ENCODE measurements at regions not wholly inside any gene's neighbourhood (a gene's known extent, or its start where the extent isn't known, plus 50 kb on each side); places are given as distances from the start of the nearest gene placed in this dataset.
A peak's percentile ranks its signal among the peaks of the same experiment; 100 is the strongest.
"Not testable (repeated sequence)": the region's sequence is repeated elsewhere in the genome, so short reads cannot be mapped to it uniquely, and the experiment has no call there.

DNA sequence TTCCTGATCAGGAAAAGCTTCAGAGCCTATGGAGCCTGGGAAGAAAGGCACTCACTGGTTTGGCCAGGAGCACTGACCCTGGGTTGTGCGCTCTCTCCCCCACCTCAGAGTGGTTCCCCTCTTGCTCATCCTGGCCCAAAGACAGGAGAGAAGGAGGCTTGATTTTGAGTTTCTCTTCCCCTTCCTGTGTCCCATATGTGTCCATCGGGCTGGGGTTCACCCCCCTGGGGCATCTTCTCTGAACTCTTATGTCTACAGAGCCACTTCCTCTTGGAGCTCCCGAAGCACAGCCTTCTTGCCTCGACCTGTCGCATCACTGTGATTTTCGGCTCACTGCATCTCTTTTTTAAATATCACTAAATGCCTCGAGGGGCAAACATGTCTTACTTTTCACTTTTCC, 692.3 kb downstream of the RNF144A start:
- no peak for DNase-seq

DNA sequence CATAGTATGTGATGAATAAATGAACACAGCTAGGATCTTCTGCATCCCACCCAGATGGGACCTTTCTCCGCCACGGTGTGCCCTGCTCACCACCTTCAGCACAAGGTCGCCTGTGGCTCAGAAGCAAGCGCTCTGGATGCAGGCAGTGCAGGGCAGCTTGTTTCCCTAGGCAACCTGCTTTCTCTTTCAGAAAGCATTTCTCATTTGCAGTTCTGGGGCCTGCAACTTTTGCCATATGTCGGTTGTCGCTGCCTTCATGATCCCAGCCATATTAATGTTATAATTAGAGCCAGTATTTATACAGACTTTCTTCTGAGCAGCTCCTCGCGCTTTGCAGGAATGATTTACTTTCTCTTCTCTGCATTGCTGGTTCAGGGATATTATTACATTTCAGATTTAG, 692.8 kb downstream of the RNF144A start:
- peak in 1 of 2 experiments; percentile 8 for DNase-seq

DNA sequence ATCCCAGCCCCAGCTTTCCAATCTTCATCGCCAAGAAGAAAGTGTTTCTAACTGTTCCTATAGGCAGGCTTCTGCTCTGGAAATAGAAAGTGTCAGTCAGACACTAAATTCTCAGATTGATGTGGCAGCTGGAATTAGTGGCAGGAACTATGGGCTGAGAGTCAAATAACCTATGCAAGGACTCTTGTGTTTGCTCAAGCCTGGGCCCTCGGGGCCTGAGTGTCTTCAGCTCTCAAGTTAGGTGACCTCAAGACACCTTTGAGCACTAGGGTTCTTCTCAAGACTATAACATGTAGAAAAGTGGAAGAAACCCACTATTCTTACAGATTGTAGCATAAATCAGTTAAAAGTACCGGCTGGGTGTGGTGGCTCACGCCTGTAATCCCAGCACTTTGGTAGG, 694.5 kb downstream of the RNF144A start:
- no peak for DNase-seq

DNA sequence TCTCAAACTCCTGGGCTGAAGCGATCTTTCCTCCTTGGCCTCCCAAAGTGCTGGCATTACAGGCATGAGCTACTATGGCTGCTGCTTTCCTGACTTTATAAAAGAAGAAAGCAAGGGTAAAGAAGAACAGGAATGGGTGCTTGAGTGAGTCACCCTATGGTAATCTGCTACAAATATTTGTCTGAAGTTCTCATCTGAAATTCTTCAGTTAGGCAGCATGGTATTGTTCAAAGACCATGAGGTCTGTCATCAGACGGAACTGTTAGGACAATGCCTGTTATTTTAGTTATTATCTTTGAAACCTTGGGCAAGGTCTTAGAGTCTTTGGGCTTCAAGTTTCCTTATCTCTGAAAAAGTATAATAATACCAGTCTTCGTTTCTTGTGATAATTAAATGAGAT, 695.8 kb downstream of the RNF144A start:
- DNase-seq = no peak

DNA sequence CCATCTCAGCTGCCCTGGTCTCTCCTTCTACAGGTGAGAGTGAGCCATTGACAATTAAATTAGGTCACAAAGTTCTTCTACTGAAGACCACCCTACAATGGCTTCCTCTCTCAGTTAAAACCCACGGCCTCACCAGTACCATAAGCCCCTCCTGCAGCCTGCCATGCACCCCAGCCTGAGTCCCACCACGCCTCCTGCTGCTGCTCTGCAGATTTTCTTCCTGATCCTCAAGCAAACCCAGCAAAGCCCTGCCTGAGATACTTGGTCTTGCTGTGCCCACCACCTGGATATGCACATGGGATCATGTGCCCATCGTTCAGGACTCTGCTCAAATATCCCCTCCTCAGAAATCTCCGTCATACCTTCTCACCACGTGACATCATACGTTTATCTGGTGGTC, 696.6 kb downstream of the RNF144A start:
- DNase-seq = no peak

DNA sequence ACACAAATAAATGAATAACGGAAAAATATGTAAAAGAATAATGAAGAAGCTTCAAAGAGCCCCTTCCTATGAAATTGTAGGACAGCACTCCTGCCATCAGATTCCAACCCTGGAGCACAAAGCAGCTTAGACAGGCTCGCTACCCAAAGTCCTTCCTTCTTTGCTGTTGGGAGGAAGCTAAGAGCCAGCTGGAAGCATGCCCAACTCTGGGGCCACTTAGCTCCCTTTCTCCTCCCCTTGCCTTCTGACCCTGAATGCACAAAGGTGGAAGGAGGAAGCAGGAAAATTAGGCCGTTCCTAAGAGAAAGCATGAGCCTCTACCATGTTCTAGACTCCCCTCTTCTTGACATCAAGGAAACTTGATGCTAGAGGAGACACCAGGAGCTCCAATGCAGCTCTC, 700.8 kb downstream of the RNF144A start:
- peak in 1 of 2 experiments; percentile 66 for DNase-seq

DNA sequence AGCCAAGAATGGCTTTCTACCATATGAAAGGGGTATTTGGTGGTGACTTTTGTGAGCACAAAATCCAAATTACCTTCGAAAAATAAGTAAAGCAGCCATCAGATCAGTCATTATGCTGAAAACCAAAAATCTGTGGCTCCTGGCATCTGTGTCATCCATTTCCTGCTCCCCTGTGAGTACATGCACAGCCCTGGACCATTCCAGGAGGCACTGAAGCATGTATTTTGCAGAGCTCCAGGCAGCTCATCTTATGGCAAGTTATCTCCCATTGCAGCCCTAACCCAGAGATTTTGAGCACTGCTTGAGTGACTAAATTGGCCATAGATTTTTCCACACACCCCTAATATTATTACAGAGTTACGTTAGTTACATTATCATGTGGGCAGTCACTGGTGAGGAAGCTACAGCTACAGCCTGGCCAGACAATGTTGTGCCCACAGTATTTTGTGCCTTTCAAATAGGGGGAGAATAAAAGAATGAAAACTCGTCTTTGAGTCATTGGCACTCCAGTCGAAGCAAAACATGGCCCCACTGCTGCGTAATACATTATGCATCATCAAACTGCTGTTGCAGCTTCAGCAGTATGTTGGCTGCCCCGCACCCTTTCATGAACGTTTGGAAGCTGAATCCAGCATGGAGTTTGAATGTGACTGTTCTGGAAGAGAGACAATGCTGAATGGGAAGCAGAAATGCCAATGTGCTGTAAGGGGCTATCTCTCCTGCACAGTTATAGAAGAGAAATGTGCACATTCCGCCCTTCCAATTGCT, 702.2 kb downstream of the RNF144A start:
- no peak for DNase-seq

DNA sequence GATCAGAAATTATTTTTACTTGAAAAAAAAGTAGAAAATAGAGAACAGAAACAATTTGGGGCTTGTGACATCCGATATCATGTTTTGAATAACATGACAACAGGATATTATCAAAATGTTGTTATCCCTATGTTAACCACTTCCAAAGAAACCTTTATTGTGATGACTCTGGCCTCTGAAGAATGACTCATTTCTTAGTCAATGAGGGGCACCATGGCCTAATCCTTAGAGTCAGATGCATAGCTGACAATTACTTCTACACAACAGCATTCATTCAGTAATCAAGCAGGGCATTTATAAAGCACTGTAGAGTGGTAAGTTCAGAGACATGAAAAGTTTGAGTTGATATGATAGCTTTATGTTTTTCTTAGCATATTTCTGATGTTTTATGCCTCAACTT, 703.0 kb downstream of the RNF144A start:
- DNase-seq = no peak

DNA sequence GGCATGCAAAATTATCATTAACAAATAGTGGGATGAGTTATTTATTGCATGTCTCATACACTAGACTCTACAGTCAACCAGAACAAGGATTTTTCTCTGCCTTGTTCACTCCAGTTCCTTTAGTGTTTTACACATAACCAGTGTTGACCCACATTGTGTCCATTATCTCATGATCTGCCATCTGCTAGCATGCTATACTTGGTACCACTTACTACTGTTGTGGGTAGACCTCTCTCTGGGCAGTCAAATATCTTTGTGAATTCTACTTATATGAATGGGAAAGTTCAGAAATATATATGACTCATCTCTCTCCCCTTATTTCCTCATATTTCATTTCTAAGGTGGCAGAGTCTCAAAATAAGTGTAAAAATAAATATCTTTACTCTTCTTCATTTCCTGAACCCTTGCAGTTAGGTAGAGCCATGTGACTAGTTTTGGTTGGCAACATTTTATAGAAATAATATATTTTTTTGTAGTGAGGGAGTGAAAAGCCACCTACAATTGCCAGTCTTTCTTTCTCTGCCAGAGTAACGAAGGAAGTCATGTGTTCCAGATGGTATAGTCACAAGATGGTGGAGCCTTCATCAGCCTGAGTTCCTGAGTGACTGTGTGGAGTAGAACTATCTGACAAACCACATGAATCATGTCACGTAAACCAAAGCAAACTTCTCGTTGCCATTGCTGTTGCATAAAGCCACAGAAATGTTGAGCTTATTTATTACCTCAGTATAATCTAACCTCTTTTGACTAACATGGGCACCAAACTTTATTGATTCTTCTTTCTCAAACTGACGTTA, 704.0 kb downstream of the RNF144A start:
- DNase-seq = no peak

DNA sequence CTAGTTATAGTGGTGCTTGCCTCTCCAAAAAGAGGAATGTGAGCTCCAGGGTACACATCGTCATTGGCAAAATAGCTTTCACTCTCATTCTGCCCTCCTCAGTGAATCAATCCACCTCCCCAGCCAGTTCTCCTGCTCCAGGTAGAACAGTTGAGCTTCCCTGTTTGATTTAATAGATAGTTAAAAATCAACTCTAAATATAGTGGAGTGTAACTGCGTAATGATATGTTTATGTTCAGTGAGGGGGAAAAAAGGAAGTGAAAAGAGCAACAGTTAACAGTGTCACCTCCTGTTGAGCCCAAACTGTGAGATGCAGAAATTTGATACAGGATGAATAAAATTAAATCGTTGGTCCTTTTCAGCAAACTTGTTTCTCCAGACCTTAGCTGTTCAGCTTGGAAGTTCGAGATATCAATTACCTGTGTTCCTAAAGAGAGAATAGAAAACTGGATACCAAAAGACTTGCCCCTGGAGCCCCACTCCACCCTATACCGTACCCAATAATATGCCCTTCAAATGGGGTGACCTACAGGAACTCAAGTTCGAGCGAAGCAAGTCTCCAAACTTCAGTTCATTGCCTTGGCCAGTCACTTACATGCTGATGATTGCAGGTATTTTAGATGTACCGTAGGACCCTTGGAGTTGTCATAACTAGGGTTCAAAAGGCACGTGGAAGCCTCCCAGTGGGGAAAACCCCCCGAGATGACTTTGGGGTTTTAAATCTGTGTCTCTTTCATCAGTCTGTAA, 708.4 kb downstream of the RNF144A start:
- DNase-seq = no peak

DNA sequence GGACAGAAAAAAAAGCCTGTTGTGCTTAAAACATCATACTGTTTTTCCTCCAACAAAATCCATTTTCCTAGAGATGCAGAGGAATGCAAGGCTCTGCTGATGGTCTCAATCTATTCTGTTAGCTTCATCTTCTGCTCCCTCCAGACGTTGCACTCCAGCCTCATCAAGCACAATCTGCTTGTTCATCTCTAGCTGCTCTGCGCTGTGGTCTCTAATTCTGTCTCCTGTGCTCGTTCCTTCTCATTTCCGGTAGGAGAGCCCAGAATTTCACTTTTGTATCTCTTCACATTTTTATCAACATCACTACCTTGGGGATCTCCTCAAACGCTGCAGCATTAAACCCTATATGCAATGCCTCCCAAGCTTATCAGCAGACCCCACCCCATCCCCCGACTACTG, 708.9 kb downstream of the RNF144A start:
- no peak for DNase-seq

DNA sequence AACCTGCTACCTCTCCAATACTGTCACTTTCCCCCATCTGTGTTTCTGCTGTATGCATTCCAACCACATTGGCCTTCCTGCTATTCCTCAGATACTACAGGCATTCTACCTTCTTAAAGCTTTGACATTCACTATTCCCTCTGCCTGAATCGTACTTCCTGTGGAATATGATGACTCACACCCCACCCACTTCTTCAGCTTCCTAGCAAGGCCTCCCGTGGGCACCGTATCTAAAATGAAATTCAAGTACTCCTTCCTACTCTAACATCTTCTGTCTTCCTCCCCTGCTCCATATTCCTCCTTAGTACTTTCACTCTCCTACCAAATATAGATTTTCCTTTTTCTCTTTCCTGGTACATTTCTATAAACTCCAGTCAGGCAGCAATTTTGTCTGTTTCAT, 710.4 kb downstream of the RNF144A start:
- DNase-seq = no peak

DNA sequence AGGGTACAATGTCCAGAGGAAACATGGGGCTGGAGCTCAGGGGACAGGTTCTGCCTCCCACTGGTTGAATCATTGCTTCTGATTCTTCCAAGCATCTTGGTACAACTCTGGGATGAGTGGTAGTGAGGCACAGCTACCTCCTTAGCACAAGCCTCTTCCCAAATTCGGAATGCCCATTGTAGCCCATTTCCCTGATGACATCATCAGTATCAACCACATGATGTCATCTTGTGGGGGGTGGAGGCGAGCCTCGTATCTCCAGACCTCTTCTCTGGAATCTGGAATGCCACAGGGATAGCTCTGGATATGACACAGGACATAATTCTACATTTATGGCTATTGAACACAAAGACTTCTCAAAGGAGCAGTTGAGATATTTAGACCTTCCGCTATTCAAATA, 715.2 kb downstream of the RNF144A start:
- no peak for DNase-seq

DNA sequence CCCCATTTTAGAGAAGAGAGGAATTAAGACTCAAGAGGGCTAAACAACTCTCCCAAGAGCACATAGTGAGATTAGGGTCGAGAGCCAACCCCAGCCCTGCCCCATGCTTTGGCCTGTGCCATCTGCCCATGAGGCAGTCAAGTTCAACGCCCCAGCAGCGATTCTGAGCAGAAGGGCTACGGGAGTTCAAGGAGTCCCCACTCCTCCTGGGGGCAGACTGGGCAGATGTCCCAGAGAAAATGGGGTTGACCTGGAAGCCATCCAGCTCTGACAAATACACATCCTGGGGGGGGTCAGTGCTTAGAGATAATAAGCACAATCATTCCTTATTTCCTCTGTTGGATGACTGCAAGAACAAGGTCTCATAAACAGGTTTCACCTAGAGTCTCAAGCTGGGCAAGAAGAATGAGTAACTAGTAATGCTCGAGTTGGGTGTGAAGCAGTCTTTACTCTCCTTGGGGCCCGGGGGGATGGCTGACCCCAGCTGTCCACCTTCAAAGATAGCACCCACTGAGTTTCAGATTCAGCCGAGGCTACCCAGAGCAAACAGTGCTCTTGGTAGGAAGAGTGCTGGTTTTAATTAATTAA, 716.4 kb downstream of the RNF144A start:
- peak in 1 of 2 experiments; percentile 13 for DNase-seq

DNA sequence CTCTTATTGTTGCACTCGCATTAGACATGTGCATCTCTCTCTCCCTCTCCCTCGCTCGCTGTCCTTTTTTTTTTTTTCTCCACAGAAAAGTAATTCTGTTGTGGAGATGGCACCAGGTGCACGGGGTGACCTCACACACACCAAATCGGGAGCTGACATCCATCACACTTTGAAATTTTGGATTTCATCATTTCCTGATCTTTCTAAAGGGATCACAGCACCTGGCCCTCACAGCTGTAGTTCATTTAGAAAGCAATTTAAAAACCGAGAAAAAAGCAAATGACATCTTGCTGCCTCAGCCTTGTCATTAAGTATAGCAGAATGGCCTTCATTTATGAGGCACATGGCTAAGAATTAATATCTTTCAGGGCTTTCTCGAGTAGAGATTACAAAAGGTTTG, 717.2 kb downstream of the RNF144A start:
- no peak for DNase-seq

DNA sequence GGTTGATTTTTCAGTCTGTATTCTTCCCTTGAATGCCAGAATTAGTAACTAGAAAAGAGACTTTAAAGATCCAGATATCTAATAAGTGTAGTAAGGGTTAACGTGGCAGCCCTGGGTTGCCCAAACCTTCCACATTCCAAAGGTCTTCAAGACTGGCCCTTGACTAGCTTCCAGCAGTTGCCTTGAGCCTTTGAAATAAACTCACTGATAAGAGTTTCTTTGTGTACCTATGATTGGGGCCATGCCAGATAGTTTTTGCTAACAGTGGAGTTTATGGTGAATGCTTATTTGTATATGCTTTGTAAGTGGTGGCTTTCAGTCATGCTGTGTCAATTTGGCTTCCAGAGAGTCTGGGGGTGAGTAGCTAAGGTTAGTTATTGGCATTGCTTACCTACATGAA, 722.3 kb downstream of the RNF144A start:
- no peak for DNase-seq

DNA sequence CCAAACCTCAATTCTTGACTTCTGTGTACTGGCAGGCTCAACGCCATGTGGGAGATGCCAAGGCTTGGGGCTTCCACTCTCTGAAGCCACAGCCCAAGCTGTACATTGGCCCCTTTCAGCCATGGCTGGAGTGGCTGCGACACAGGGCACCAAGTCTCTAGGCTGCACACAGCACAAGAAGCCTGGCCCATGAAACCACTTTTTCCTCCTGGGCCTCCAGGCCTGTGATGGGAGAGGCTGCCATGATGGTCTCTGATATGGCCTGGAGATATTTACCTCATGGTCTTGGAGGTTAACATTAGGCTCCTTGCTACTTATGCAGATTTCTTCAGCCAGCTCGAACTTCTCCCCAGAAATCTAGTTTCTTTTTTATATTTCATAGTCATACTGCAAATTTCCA, 724.1 kb downstream of the RNF144A start:
- DNase-seq = not testable (repeated sequence)

DNA sequence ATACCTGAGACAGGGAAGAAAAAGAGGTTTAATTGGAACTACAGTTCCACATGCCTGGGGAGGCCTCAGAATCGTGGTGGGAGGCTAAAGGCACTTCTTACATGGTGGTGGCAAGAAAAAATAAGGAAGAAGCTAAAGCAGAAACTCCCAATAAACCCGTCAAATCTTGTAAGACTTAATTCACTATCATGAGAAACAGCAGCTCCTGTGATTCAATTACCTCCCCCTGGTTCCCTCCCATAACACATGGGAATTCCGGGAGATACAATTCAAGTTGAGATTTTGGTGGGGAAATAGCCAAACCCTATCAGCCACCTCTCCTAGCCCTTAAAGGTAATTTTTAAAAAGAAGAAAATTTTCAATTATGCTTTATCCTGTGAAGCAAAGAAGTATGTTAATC, 728.8 kb downstream of the RNF144A start:
- no peak for DNase-seq

DNA sequence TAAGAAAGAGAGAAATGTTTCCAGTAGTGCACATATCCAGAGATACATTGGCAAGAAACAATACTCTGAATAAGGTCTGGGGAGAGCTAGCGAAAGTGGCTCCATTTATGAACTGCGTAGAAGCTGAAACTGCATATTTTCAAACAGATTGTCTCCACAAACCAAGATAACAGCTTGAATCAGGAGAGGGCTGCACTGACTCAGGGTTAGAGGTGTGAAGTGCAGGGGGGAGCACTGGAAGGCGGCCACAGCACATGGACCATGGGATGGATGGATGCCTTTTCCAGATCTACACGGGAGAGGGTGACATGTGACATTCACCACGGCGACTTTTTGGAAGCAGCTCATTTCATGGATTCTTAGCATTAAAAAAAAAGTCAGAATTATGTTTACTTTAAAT, 729.4 kb downstream of the RNF144A start:
- no peak for DNase-seq

DNA sequence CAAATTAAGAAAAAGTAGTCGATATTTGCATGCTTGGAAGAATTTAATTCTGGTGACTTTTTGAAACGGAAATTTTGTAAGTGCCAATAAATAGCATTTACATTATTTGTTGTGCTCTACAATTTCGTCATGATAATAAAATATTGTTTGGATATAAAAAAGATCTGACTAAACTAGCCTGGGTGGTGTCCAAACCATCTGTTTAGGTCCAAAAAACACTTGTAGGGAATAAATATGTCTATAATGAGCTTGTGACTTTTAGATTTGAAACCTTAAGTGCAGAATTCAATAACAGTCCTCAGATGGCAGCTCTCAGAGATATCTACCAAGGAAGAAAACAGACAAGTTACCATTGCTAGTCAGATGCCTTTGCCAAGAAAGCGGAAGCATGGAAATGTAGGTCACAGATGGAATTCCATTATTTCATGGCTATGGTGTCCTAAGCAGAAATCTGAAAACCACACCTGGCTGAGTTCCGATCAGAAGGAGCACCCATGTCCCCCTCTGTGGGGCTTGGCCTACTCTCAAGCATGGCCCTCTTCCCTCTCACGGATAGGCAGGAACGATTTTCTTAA, 731.1 kb downstream of the RNF144A start:
- DNase-seq = no peak

DNA sequence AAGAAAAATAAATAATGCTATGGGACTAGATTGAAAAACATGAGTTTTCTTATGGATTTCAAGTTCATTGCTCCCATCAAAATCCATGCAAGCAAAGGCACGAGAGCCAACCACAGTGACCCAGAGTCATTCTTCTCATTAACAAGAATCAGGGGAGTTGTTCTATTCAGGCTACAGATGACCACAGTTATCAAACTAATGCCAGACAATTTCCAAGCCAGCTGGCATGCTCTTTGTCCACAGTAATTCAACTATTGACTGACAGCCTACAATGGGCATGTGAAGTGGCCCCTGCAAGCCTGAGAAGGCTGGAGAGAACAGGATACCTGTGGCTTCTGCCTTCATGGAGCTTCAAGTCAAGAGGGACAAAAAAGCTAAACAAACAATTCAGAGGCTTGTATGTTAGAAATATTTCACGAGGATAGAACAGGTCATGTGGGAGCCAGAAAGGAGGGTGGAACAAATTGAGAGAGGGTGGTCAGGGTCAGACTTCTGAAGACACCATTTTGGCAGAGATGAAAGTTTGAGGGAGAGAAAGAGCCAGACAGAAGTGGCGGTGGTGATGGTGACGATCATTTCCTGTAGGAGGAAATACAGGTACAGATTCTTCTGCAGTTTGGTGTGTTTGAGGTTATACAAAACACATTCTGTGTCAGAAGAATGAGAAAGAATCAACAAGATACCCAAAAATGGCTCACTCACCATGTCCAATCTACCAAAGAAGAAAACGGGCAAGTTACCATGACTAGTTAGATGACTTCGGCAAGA, 732.4 kb downstream of the RNF144A start:
- DNase-seq = no peak

DNA sequence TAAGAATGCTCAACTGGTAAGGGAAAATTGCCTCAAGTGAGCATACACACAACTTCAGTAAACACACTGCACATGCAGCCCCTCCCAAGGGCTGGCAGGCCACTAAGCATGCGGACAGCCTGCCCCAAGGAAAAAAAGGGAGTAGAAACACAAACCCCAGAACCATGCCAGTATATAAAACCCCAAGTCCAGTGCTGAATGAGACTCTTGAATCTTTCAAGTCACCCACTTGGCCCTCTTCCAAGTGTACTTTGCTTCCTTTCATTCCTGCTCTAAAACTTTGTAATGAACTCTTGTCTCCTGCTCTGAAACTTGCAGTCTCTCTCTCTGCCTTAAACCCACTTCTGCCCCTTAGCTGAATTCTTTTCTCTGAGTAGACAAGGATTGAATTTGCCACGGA, 736.4 kb downstream of the RNF144A start:
- no peak for DNase-seq
